ENCODE measurements at regions not wholly inside any gene's neighbourhood (a gene's known extent, or its start where the extent isn't known, plus 50 kb on each side); places are given as distances from the start of the nearest gene placed in this dataset.

- intact Hi-C loops (cut with micrococcal nuclease): no loop called here
- Mint-ChIP-seq H3K27me3 (ENCODE audit: insufficient read depth) (no peaks in the 10 kb centered on the region), H3K4me3 (no peak overlapping the region), H3K4me1 (ENCODE audit: low read depth) (no peaks in the 10 kb centered on the region), H3K27ac (no peak overlapping the region), H3K36me3 (ENCODE audit: low read depth) (no peaks in the 10 kb centered on the region), H3K9me3 (no peaks in the 10 kb centered on the region)
- no peak for DNase-seq (ENCODE audit: low spot score)
These were observed 208.8 kb downstream of the HAPSTR1 start for GRCh38 chr16:9300252-9300651.

DNA sequence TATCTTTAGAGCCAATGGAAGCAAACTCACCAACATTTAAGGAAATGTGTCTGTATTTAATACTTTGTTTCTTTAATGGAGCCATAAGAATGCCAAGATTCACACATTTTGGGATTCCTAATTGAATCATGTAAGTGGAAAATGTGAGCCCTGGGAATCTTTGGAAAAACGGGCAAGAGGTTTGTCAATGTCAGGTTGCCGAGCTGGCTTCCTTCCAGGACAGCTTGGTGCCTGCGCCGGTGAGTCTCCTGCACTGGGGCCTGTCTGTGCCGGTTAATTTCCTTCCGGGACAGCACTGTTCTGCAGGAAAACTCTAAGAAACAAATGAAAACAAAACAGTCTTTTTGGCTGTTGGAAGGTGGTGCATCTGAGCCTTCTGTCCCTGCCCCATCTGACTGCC lies 210.6 kb downstream of the HAPSTR1 start:
- no peak for DNase-seq (ENCODE audit: low spot score)
- intact Hi-C loops (cut with micrococcal nuclease): no loop called here
- no peaks in the 10 kb centered on the region for H3K36me3 Mint-ChIP-seq (ENCODE audit: low read depth)
- no peaks in the 10 kb centered on the region for H3K4me1 Mint-ChIP-seq (ENCODE audit: low read depth)
- no peaks in the 10 kb centered on the region for H3K27me3 Mint-ChIP-seq (ENCODE audit: insufficient read depth)
- H3K9me3 Mint-ChIP-seq: no peaks in the 10 kb centered on the region
- no peak overlapping the region for H3K27ac Mint-ChIP-seq
- H3K4me3 Mint-ChIP-seq: no peak overlapping the region

- Mint-ChIP-seq H3K4me1 (ENCODE audit: low read depth) (no peaks in the 10 kb centered on the region), H3K27ac (no peak overlapping the region)
- no peak for DNase-seq (ENCODE audit: low spot score)
These were observed 215.3 kb downstream of the HAPSTR1 start for GRCh38 chr16:9306753-9307152.

GRCh38 chr16:9307446-9307845 lies 216.0 kb downstream of the HAPSTR1 start:
- no peak for DNase-seq (ENCODE audit: low spot score)
- H3K27me3 Mint-ChIP-seq (ENCODE audit: insufficient read depth): no peaks in the 10 kb centered on the region
- H3K36me3 Mint-ChIP-seq (ENCODE audit: low read depth): no peaks in the 10 kb centered on the region
- intact Hi-C loops (cut with micrococcal nuclease): no loop called here
- no peak overlapping the region for H3K4me3 Mint-ChIP-seq
- no peak overlapping the region for H3K27ac Mint-ChIP-seq
- no peaks in the 10 kb centered on the region for H3K9me3 Mint-ChIP-seq
- no peaks in the 10 kb centered on the region for H3K4me1 Mint-ChIP-seq (ENCODE audit: low read depth)

More at GRCh38 chr16:9306753-9307152, 215.3 kb downstream of the HAPSTR1 start:
- H3K36me3 Mint-ChIP-seq (ENCODE audit: low read depth): no peaks in the 10 kb centered on the region
- H3K27me3 Mint-ChIP-seq (ENCODE audit: insufficient read depth): no peaks in the 10 kb centered on the region
- no peak overlapping the region for H3K4me3 Mint-ChIP-seq
- intact Hi-C loops (cut with micrococcal nuclease): no loop called here
- H3K9me3 Mint-ChIP-seq: no peaks in the 10 kb centered on the region

DNA sequence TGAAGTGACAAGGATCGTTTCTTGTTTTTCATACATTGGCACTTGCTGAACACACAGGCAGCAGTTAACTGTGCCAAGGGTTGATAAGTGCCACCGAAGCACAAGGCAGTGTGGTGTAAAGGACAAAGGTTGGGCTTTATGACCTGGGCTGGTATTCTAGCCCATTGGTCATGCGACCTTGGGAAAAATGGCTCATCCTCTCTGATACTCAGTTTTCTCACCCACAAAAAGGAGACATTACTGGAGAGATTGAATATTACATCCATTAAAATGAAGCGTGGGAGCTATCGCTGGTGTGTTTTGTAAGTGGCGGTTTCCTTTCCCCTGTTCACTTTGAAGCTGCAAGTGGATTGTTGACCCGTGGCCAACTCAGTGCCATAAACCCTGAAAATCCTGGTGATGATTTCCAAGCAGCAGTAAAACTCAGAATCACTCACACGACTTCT lies 216.9 kb downstream of the HAPSTR1 start:
- intact Hi-C loops (cut with micrococcal nuclease): no loop called here
- H3K4me3 Mint-ChIP-seq: no peak overlapping the region
- H3K4me1 Mint-ChIP-seq (ENCODE audit: low read depth): no peaks in the 10 kb centered on the region
- no peaks in the 10 kb centered on the region for H3K9me3 Mint-ChIP-seq
- no peak overlapping the region for H3K27ac Mint-ChIP-seq
- no peak for DNase-seq (ENCODE audit: low spot score)
- H3K27me3 Mint-ChIP-seq (ENCODE audit: insufficient read depth): no peaks in the 10 kb centered on the region
- H3K36me3 Mint-ChIP-seq (ENCODE audit: low read depth): no peaks in the 10 kb centered on the region

DNA sequence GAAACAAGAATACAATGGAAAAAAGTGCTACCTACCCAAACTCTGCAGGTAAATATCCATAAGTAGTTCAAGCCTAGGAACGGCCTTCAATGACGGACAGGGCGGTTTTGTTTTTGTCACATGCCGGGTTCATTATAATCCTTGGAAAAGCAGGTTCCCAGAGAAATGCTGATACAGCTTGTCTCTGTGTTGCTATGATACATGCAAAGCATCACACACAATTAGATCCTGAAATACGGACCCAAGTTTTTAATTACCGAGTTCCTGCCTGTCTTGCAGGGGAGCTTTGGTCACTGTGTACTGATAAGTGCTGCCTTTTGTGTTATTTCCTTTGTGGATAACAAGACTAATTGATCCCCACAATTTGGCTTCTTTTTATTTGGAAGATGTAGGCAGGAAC lies 217.4 kb downstream of the HAPSTR1 start:
- Mint-ChIP-seq H3K27ac (no peak overlapping the region), H3K27me3 (ENCODE audit: insufficient read depth) (no peaks in the 10 kb centered on the region), H3K36me3 (ENCODE audit: low read depth) (no peaks in the 10 kb centered on the region), H3K4me3 (no peak overlapping the region), H3K9me3 (no peaks in the 10 kb centered on the region), H3K4me1 (ENCODE audit: low read depth) (no peaks in the 10 kb centered on the region)
- intact Hi-C loops (cut with micrococcal nuclease): no loop called here
- DNase-seq (ENCODE audit: low spot score): no peak

- Mint-ChIP-seq H3K27me3 (ENCODE audit: insufficient read depth) (no peaks in the 10 kb centered on the region), H3K36me3 (ENCODE audit: low read depth) (no peaks in the 10 kb centered on the region), H3K27ac (no peak overlapping the region), H3K4me1 (ENCODE audit: low read depth) (no peaks in the 10 kb centered on the region), H3K9me3 (no peaks in the 10 kb centered on the region), H3K4me3 (no peak overlapping the region)
- intact Hi-C loops (cut with micrococcal nuclease): no loop called here
- no peak for DNase-seq (ENCODE audit: low spot score)
These were observed 218.4 kb downstream of the HAPSTR1 start for GRCh38 chr16:9309844-9310243.

GRCh38 chr16:9311303-9311954 lies 220.0 kb downstream of the HAPSTR1 start:
- Mint-ChIP-seq H3K36me3 (ENCODE audit: low read depth) (no peaks in the 10 kb centered on the region), H3K9me3 (peaks cover 9% of the 10 kb centered on the region), H3K27ac (no peak overlapping the region), H3K4me1 (ENCODE audit: low read depth) (no peaks in the 10 kb centered on the region), H3K4me3 (no peak overlapping the region), H3K27me3 (ENCODE audit: insufficient read depth) (no peaks in the 10 kb centered on the region)
- intact Hi-C loops (cut with micrococcal nuclease): no loop called here
- no peak for DNase-seq (ENCODE audit: low spot score)

GRCh38 chr16:9316008-9316407 lies 224.6 kb downstream of the HAPSTR1 start:
- no peak for DNase-seq (ENCODE audit: low spot score)
- Mint-ChIP-seq H3K4me1 (ENCODE audit: low read depth) (no peaks in the 10 kb centered on the region), H3K9me3 (peaks cover 15% of the 10 kb centered on the region), H3K27ac (no peak overlapping the region), H3K36me3 (ENCODE audit: low read depth) (no peaks in the 10 kb centered on the region), H3K27me3 (ENCODE audit: insufficient read depth) (no peaks in the 10 kb centered on the region), H3K4me3 (no peak overlapping the region)
- intact Hi-C loops (cut with micrococcal nuclease): no loop called here

GRCh38 chr16:9316615-9317014 lies 225.2 kb downstream of the HAPSTR1 start:
- H3K27me3 Mint-ChIP-seq (ENCODE audit: insufficient read depth): no peaks in the 10 kb centered on the region
- no peak overlapping the region for H3K4me3 Mint-ChIP-seq
- intact Hi-C loops (cut with micrococcal nuclease): no loop called here
- peaks cover 15% of the 10 kb centered on the region for H3K9me3 Mint-ChIP-seq
- no peaks in the 10 kb centered on the region for H3K4me1 Mint-ChIP-seq (ENCODE audit: low read depth)
- DNase-seq (ENCODE audit: low spot score): no peak
- H3K27ac Mint-ChIP-seq: no peak overlapping the region
- no peaks in the 10 kb centered on the region for H3K36me3 Mint-ChIP-seq (ENCODE audit: low read depth)

DNA sequence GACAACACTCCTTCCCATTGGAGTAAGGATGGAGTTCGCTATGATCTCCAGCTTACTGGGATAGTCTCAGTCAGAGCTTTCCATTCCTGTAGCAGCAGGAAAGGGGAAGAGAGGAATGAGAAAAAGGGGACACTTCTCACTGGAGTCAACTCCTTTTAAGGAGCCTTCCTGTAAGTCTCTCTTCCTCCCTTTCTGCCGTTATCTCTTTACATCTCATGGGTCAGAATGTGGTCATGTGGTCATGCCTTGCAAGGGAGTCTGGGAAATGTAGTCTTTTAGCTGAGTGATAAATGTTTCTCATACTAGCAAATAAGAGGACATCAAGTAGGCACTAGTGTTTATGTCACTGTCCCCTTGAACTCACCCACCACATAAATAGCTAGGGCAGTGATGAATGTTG lies 227.3 kb downstream of the HAPSTR1 start:
- Mint-ChIP-seq H3K4me3 (no peak overlapping the region), H3K27me3 (ENCODE audit: insufficient read depth) (no peaks in the 10 kb centered on the region), H3K4me1 (ENCODE audit: low read depth) (no peaks in the 10 kb centered on the region), H3K9me3 (peaks cover 15% of the 10 kb centered on the region), H3K36me3 (ENCODE audit: low read depth) (no peaks in the 10 kb centered on the region), H3K27ac (no peak overlapping the region)
- intact Hi-C loops (cut with micrococcal nuclease): no loop called here
- DNase-seq (ENCODE audit: low spot score): no peak

- Mint-ChIP-seq H3K9me3 (peaks cover 7% of the 10 kb centered on the region), H3K4me3 (no peak overlapping the region), H3K4me1 (ENCODE audit: low read depth) (no peaks in the 10 kb centered on the region), H3K36me3 (ENCODE audit: low read depth) (no peaks in the 10 kb centered on the region), H3K27ac (no peak overlapping the region), H3K27me3 (ENCODE audit: insufficient read depth) (no peaks in the 10 kb centered on the region)
- no peak for DNase-seq (ENCODE audit: low spot score)
- intact Hi-C loops (cut with micrococcal nuclease): no loop called here
These were observed 231.3 kb downstream of the HAPSTR1 start for GRCh38 chr16:9322769-9323168.

GRCh38 chr16:9323170-9323569 lies 231.7 kb downstream of the HAPSTR1 start:
- Mint-ChIP-seq H3K36me3 (ENCODE audit: low read depth) (no peaks in the 10 kb centered on the region), H3K27ac (no peak overlapping the region), H3K4me3 (no peak overlapping the region), H3K9me3 (peaks cover 6% of the 10 kb centered on the region), H3K27me3 (ENCODE audit: insufficient read depth) (no peaks in the 10 kb centered on the region), H3K4me1 (ENCODE audit: low read depth) (no peaks in the 10 kb centered on the region)
- no peak for DNase-seq (ENCODE audit: low spot score)
- intact Hi-C loops (cut with micrococcal nuclease): no loop called here

DNA sequence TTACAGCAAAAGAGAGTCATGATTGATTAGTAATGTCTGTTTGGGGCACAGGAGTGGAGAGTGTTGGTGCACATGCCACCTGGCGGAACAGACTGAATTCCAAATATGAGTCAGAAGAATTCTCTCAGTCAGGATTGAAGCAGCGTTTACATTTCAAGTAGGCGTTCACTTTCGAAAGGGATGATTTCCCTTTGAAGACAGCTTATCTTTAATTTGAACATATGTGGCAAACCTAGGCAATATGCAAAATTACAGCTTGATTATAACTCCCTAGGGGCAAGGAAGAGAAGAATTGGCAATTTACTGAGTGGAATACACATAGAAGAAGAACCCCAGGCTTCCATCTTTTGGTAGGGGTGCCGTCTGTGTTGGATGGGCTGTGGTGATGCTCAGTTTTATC lies 235.8 kb downstream of the HAPSTR1 start:
- no peaks in the 10 kb centered on the region for H3K27me3 Mint-ChIP-seq (ENCODE audit: insufficient read depth)
- H3K4me1 Mint-ChIP-seq (ENCODE audit: low read depth): no peaks in the 10 kb centered on the region
- no peak overlapping the region for H3K4me3 Mint-ChIP-seq
- H3K9me3 Mint-ChIP-seq: no peaks in the 10 kb centered on the region
- DNase-seq (ENCODE audit: low spot score): no peak
- no peaks in the 10 kb centered on the region for H3K36me3 Mint-ChIP-seq (ENCODE audit: low read depth)
- intact Hi-C loops (cut with micrococcal nuclease): no loop called here
- H3K27ac Mint-ChIP-seq: no peak overlapping the region
